ENCODE measurements at regions not wholly inside any gene's neighbourhood (a gene's known extent, or its start where the extent isn't known, plus 50 kb on each side); places are given as distances from the start of the nearest gene placed in this dataset.

DNA sequence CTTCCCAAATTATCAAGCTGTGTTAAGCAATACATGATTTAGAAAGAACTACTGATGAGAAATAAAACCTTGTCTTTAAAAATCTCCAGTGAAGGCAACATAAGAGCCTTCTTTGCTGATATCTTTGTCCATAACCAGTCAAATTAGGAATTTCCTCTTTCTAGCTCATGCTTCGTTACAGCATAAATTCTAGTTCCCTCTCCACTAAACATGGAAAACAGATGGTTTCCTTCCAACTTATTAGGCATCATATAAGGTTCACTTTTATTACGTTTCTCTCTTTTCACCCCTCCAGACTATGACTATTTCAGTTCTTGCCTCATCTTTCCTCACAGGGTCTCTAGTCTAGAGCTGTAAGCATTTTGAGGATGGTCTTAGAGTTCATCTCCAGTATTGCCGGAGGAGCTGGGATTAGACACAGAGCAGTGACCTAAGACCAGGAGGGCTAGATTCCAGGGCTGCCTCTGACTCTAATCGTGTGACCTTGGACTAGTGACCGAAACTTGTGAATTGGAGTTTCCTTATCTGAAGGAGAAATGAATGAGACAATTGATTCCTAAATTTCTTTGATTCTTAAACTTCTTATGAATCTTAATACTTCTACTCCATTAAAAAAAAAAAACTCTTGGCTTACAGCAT lies 195.5 kb upstream of the APCDD1 start:
- TF ChIP-seq, protein P1, sequence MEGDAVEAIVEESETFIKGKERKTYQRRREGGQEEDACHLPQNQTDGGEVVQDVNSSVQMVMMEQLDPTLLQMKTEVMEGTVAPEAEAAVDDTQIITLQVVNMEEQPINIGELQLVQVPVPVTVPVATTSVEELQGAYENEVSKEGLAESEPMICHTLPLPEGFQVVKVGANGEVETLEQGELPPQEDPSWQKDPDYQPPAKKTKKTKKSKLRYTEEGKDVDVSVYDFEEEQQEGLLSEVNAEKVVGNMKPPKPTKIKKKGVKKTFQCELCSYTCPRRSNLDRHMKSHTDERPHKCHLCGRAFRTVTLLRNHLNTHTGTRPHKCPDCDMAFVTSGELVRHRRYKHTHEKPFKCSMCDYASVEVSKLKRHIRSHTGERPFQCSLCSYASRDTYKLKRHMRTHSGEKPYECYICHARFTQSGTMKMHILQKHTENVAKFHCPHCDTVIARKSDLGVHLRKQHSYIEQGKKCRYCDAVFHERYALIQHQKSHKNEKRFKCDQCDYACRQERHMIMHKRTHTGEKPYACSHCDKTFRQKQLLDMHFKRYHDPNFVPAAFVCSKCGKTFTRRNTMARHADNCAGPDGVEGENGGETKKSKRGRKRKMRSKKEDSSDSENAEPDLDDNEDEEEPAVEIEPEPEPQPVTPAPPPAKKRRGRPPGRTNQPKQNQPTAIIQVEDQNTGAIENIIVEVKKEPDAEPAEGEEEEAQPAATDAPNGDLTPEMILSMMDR (IDR thresholded peaks at IDR 0.05) = no peak
- TF ChIP-seq POLR2A (IDR thresholded peaks at IDR 0.05) = no peak
